Upper lobe of left lung (tissue), 6 donors: ENCODE measurements at regions not wholly inside any gene's neighbourhood (a gene's known extent, or its start where the extent isn't known, plus 50 kb on each side); places are given as distances from the start of the nearest gene placed in this dataset.

Source experiments
- ATAC-seq, 2 donors: fragments of 200-7000 bp; cut with Tn5 transposase; one replicate each; pipeline ENCODE4 v1.9.1; 2022; ENCODE audit warnings: mild to moderate bottlenecking in 2 of 2, moderate library complexity in 2 of 2; ENCODE audit not compliant: low FRiP score in 2 of 2
- DNase-seq, 2 donors: peaks; one replicate each; pipeline ENCODE4 v3.0.0-alpha.2; 2019 to 2020
- H3K27ac ChIP-seq, 4 donors: fragments of 200-600 bp; sonication (generic); one replicate each; pipeline ENCODE4 v1.5.1; 2016 to 2019
- H3K27me3 ChIP-seq, 4 donors: fragments of 200-600 bp; sonication (generic); one replicate each; pipeline ENCODE4 v1.5.1; 2017 to 2019
- H3K36me3 ChIP-seq, 4 donors: fragments of 200-600 bp; sonication (generic); one replicate each; pipeline ENCODE4 v1.5.1; 2016 to 2019
- H3K4me1 ChIP-seq, 4 donors: fragments of 200-600 bp; sonication (generic); one replicate each; pipeline ENCODE4 v1.5.1; 2018 to 2019
- H3K4me3 ChIP-seq, 4 donors: fragments of 200-600 bp; sonication (generic); one replicate each; pipeline ENCODE4 v1.5.1; 2017 to 2019; ENCODE audit warnings: mild to moderate bottlenecking in 2 of 4, moderate library complexity in 1 of 4
- H3K9me3 ChIP-seq, 4 donors: fragments of 200-600 bp; sonication (generic); one replicate each; pipeline ENCODE4 v1.5.1; 2018 to 2019
- CTCF ChIP-seq, 6 experiments: fragments of 450-650 bp in 4 of 6; fragments of 200-600 bp in 2 of 6; sonication (generic) in 2 of 6; IDR thresholded peaks; one replicate each; pipeline ENCODE4 v1.5.1; 2016 to 2019; ENCODE audit warnings: antibody characterized with exemption in 6 of 6
- EP300 ChIP-seq, 4 donors: sonication (generic); formaldehyde crosslinking; IDR thresholded peaks; one replicate each; pipeline ENCODE4 v1.5.1; 2017; ENCODE audit warnings: antibody characterized with exemption in 4 of 4, control low read depth in 2 of 4
- POLR2A ChIP-seq, 4 donors: fragments of 450-650 bp; IDR thresholded peaks; one replicate each; pipeline ENCODE4 v1.5.1; 2016 to 2017; ENCODE audit warnings: antibody characterized with exemption in 4 of 4, mild to moderate bottlenecking in 2 of 4
- POLR2AphosphoS5 ChIP-seq, 2 donors: sonication (generic); formaldehyde crosslinking; IDR thresholded peaks; one replicate each; pipeline ENCODE4 v1.5.1; 2017; ENCODE audit warnings: antibody characterized with exemption in 2 of 2
- WGBS, 2 donors: methylation state at CpG; one replicate each; pipeline ENCODE4 v1.1.5; 2017 to 2018; 5-methylcytosine and 5-hydroxymethylcytosine counted together
- donor health status: DM: no; HTN: no; CAD: no; lungs with moderate emphysema.
- donor health status: DM: no; HTN: yes; CAD: no; lungs with severe emphysema.

GRCh38 chr12:66932126-66932525, 253.2 kb upstream of the GRIP1 start:
- 88 to 93% methylated on average over 1 of the region's 1 CpG for WGBS, 2 donors
- Histone ChIP-seq H3K27ac (no peak overlapping the region), H3K9me3 (no peaks in the 10 kb centered on the region), H3K4me1 (peaks cover 0 to 3% (median 0%) of the 10 kb centered on the region in 4 donors), H3K27me3 (no peaks in the 10 kb centered on the region), H3K4me3 (no peak overlapping the region), H3K36me3 (no peaks in the 10 kb centered on the region)
- DNase-seq (no peak), ATAC-seq (no peak)
- no peak for TF ChIP-seq EP300 (IDR thresholded peaks at IDR 0.05)
- no peak for TF ChIP-seq CTCF (IDR thresholded peaks at IDR 0.05)
- TF ChIP-seq POLR2AphosphoS5 (IDR thresholded peaks at IDR 0.05), result no peak
- no peak for TF ChIP-seq POLR2A (IDR thresholded peaks at IDR 0.05)

- Histone ChIP-seq H3K36me3 (no peaks in the 10 kb centered on the region), H3K4me1 (peaks cover 0 to 3% (median 0%) of the 10 kb centered on the region in 4 donors), H3K4me3 (no peak overlapping the region), H3K27ac (no peak overlapping the region), H3K9me3 (no peaks in the 10 kb centered on the region), H3K27me3 (no peaks in the 10 kb centered on the region)
- TF ChIP-seq POLR2AphosphoS5 (IDR thresholded peaks at IDR 0.05) (no peak), EP300 (IDR thresholded peaks at IDR 0.05) (no peak), CTCF (IDR thresholded peaks at IDR 0.05) (no peak), POLR2A (IDR thresholded peaks at IDR 0.05) (no peak)
- ATAC-seq, result peak; percentile 45 to 76
- WGBS, 2 donors, result 46 to 65% methylated on average over 5 of the region's 5 CpGs
- DNase-seq, result no peak
These were observed 255.6 kb upstream of the GRIP1 start for GRCh38 chr12:66934302-66935062.

GRCh38 chr12:66941150-66941549, 262.3 kb upstream of the GRIP1 start:
- Histone ChIP-seq H3K27ac (no peak overlapping the region), H3K4me3 (no peak overlapping the region), H3K27me3 (no peaks in the 10 kb centered on the region), H3K4me1 (no peaks in the 10 kb centered on the region), H3K9me3 (no peaks in the 10 kb centered on the region), H3K36me3 (no peaks in the 10 kb centered on the region)
- 92% methylated on average over 1 of the region's 1 CpG for WGBS, 2 donors
- TF ChIP-seq POLR2AphosphoS5 (IDR thresholded peaks at IDR 0.05), result no peak
- no peak for DNase-seq
- ATAC-seq, result no peak

GRCh38 chr12:66942741-66943465, 264.0 kb upstream of the GRIP1 start:
- Histone ChIP-seq H3K27me3 (no peaks in the 10 kb centered on the region), H3K4me1 (no peaks in the 10 kb centered on the region), H3K4me3 (no peak overlapping the region), H3K9me3 (no peaks in the 10 kb centered on the region), H3K27ac (no peak overlapping the region), H3K36me3 (no peaks in the 10 kb centered on the region)
- ATAC-seq (no peak), DNase-seq (no peak)
- 87 to 93% methylated on average over 8 of the region's 8 CpGs for WGBS, 2 donors
- no peak for TF ChIP-seq POLR2AphosphoS5 (IDR thresholded peaks at IDR 0.05)
- TF ChIP-seq CTCF (IDR thresholded peaks at IDR 0.05), result no peak

- ATAC-seq (no peak), DNase-seq (no peak)
- WGBS, 2 donors, result 36 to 47% methylated on average over 2 of the region's 2 CpGs
- Histone ChIP-seq H3K36me3 (no peaks in the 10 kb centered on the region), H3K4me1 (no peaks in the 10 kb centered on the region), H3K9me3 (no peaks in the 10 kb centered on the region), H3K27me3 (no peaks in the 10 kb centered on the region), H3K4me3 (no peak overlapping the region), H3K27ac (no peak overlapping the region)
- TF ChIP-seq EP300 (IDR thresholded peaks at IDR 0.05) (no peak), POLR2AphosphoS5 (IDR thresholded peaks at IDR 0.05) (no peak), POLR2A (IDR thresholded peaks at IDR 0.05) (no peak), CTCF (IDR thresholded peaks at IDR 0.05) (no peak)
These were observed 265.5 kb upstream of the GRIP1 start for GRCh38 chr12:66944365-66944764.
